ENCODE measurements at regions not wholly inside any gene's neighbourhood (a gene's known extent, or its start where the extent isn't known, plus 50 kb on each side); places are given as distances from the start of the nearest gene placed in this dataset.

DNA sequence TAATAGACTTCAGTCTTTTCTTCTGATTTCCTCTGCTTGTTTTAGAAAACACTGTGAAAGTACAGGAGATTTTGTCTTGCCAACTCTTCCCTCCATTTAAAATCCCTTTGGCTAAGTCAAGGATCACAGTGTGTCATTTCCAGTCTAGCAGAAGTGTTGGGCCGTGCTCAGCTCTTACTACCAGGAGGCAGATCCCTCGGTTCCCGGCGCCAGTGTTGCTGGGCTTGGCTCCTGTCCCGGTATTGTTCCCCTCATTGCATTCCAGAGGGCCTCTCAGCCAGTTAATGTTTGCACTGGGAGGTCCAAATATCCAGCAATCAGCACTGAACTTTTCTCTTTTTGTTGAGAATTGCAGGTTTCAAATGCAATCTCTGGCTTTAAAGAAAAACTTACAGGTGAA, 612.1 kb upstream of the MGMT start (continued):
- TF ChIP-seq, protein P1, sequence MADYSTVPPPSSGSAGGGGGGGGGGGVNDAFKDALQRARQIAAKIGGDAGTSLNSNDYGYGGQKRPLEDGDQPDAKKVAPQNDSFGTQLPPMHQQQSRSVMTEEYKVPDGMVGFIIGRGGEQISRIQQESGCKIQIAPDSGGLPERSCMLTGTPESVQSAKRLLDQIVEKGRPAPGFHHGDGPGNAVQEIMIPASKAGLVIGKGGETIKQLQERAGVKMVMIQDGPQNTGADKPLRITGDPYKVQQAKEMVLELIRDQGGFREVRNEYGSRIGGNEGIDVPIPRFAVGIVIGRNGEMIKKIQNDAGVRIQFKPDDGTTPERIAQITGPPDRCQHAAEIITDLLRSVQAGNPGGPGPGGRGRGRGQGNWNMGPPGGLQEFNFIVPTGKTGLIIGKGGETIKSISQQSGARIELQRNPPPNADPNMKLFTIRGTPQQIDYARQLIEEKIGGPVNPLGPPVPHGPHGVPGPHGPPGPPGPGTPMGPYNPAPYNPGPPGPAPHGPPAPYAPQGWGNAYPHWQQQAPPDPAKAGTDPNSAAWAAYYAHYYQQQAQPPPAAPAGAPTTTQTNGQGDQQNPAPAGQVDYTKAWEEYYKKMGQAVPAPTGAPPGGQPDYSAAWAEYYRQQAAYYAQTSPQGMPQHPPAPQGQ (CRISPR knock-in tag; IDR thresholded peaks at IDR 0.05; ENCODE audit: borderline replicate concordance) = no peak
- TF ChIP-seq RXRA (CRISPR knock-in tag; IDR thresholded peaks at IDR 0.05) (no peak), ZNF569 (CRISPR knock-in tag; IDR thresholded peaks at IDR 0.05; ENCODE audit: borderline replicate concordance) (no peak), AGO2 (optimal IDR thresholded peaks at IDR 0.05; ENCODE audit: low read depth, low read length) (no peak), KDM1A (CRISPR knock-in tag; IDR thresholded peaks at IDR 0.05) (no peak), ZFYVE20 (CRISPR knock-in tag; IDR thresholded peaks at IDR 0.05; ENCODE audit: borderline replicate concordance, low read depth) (no peak), ATRX (CRISPR knock-in tag; IDR thresholded peaks at IDR 0.05; ENCODE audit: borderline replicate concordance) (no peak), HMG20B (CRISPR knock-in tag; conservative IDR thresholded peaks at IDR 0.05) (no peak), PRPF4 (IDR thresholded peaks at IDR 0.05; ENCODE audit: low read depth, low read length, poor library complexity, severe bottlenecking) (no peak), JUN (CRISPR knock-in tag; IDR thresholded peaks at IDR 0.05) (no peak), MED1 (CRISPR knock-in tag; IDR thresholded peaks at IDR 0.05) (no peak), HDAC1 (CRISPR knock-in tag; IDR thresholded peaks at IDR 0.05) (no peak), SMYD3 (CRISPR knock-in tag; IDR thresholded peaks at IDR 0.05) (no peak), NFATC3 (CRISPR knock-in tag; IDR thresholded peaks at IDR 0.05) (no peak), TAF1 (CRISPR knock-in tag; IDR thresholded peaks at IDR 0.05) (no peak)
- TF ChIP-seq, protein P2, sequence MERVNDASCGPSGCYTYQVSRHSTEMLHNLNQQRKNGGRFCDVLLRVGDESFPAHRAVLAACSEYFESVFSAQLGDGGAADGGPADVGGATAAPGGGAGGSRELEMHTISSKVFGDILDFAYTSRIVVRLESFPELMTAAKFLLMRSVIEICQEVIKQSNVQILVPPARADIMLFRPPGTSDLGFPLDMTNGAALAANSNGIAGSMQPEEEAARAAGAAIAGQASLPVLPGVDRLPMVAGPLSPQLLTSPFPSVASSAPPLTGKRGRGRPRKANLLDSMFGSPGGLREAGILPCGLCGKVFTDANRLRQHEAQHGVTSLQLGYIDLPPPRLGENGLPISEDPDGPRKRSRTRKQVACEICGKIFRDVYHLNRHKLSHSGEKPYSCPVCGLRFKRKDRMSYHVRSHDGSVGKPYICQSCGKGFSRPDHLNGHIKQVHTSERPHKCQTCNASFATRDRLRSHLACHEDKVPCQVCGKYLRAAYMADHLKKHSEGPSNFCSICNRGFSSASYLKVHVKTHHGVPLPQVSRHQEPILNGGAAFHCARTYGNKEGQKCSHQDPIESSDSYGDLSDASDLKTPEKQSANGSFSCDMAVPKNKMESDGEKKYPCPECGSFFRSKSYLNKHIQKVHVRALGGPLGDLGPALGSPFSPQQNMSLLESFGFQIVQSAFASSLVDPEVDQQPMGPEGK (CRISPR knock-in tag; IDR thresholded peaks at IDR 0.05) = 0 out of 2 replicates have a peak, but pooled peaks have one; percentile 28
- TF ChIP-seq, protein P3, sequence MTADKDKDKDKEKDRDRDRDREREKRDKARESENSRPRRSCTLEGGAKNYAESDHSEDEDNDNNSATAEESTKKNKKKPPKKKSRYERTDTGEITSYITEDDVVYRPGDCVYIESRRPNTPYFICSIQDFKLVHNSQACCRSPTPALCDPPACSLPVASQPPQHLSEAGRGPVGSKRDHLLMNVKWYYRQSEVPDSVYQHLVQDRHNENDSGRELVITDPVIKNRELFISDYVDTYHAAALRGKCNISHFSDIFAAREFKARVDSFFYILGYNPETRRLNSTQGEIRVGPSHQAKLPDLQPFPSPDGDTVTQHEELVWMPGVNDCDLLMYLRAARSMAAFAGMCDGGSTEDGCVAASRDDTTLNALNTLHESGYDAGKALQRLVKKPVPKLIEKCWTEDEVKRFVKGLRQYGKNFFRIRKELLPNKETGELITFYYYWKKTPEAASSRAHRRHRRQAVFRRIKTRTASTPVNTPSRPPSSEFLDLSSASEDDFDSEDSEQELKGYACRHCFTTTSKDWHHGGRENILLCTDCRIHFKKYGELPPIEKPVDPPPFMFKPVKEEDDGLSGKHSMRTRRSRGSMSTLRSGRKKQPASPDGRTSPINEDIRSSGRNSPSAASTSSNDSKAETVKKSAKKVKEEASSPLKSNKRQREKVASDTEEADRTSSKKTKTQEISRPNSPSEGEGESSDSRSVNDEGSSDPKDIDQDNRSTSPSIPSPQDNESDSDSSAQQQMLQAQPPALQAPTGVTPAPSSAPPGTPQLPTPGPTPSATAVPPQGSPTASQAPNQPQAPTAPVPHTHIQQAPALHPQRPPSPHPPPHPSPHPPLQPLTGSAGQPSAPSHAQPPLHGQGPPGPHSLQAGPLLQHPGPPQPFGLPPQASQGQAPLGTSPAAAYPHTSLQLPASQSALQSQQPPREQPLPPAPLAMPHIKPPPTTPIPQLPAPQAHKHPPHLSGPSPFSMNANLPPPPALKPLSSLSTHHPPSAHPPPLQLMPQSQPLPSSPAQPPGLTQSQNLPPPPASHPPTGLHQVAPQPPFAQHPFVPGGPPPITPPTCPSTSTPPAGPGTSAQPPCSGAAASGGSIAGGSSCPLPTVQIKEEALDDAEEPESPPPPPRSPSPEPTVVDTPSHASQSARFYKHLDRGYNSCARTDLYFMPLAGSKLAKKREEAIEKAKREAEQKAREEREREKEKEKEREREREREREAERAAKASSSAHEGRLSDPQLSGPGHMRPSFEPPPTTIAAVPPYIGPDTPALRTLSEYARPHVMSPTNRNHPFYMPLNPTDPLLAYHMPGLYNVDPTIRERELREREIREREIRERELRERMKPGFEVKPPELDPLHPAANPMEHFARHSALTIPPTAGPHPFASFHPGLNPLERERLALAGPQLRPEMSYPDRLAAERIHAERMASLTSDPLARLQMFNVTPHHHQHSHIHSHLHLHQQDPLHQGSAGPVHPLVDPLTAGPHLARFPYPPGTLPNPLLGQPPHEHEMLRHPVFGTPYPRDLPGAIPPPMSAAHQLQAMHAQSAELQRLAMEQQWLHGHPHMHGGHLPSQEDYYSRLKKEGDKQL (CRISPR knock-in tag; IDR thresholded peaks at IDR 0.05; ENCODE audit: low read depth) = no peak
- TF ChIP-seq, protein P4, sequence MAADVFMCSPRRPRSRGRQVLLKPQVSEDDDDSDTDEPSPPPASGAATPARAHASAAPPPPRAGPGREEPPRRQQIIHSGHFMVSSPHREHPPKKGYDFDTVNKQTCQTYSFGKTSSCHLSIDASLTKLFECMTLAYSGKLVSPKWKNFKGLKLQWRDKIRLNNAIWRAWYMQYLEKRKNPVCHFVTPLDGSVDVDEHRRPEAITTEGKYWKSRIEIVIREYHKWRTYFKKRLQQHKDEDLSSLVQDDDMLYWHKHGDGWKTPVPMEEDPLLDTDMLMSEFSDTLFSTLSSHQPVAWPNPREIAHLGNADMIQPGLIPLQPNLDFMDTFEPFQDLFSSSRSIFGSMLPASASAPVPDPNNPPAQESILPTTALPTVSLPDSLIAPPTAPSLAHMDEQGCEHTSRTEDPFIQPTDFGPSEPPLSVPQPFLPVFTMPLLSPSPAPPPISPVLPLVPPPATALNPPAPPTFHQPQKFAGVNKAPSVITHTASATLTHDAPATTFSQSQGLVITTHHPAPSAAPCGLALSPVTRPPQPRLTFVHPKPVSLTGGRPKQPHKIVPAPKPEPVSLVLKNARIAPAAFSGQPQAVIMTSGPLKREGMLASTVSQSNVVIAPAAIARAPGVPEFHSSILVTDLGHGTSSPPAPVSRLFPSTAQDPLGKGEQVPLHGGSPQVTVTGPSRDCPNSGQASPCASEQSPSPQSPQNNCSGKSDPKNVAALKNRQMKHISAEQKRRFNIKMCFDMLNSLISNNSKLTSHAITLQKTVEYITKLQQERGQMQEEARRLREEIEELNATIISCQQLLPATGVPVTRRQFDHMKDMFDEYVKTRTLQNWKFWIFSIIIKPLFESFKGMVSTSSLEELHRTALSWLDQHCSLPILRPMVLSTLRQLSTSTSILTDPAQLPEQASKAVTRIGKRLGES (CRISPR knock-in tag; IDR thresholded peaks at IDR 0.05; ENCODE audit: borderline replicate concordance) = no peak

Measured in HepG2 (cell line).